Omental fat pad (tissue), 3 donors: ENCODE measurements at regions not wholly inside any gene's neighbourhood (a gene's known extent, or its start where the extent isn't known, plus 50 kb on each side); places are given as distances from the start of the nearest gene placed in this dataset.

Source experiments
- ATAC-seq: fragments of 150-250 bp; one replicate; pipeline ENCODE4 v1.9.1; 2016; ENCODE audit warnings: mild to moderate bottlenecking, moderate library complexity; ENCODE audit not compliant: low FRiP score
- DNase-seq: peaks from one replicate; pipeline ENCODE4 v3.0.0-alpha.2; 2019; ENCODE audit warnings: low spot score
- TF ChIP-seq, protein P1 (sequence below), 3 donors: fragments of 450-650 bp; IDR thresholded peaks; one replicate each; pipeline ENCODE4 v1.5.1; 2016 to 2017; ENCODE audit warnings: antibody characterized with exemption in 3 of 3, mild to moderate bottlenecking in 3 of 3, moderate library complexity in 2 of 3

DNA sequence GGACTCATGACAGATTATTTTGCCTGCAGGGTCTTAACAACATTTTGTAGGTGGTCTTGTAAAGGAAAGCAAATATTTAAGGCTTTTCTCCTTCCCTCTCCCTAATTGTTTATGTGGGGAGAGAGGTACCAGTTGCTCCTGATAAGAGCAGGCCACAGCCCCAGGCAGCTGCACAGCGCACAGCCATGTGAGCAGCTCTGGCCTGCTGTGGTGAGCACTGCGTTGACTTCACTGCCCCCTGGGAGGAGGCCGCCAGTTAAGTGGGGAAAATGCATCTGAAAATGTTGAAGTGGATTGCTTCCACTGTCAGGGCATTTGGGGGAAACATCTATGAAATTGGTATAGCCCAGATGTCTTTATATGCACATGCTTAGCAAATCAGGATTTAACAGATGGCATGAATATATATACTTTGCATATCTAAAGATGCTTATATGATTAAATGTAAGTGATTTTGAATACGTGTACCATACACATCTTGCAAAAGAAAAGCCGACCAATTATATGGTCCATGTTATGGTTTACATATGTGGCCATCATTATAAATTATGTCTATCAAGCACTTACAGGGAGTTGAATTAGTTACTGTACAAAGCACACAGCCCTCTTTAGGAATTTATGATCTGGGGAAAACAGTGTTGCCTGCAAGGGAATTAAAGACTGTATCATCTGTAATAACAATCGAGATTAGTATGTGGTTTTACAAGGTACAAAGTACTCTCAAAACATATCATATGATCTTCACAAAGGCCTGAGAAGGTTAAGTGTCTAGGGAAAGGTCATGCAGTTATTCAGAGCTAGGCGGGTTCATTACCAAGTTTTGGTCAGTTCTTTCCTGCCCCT lies 132.1 kb downstream of the RHOU start:
- ATAC-seq (no peak), DNase-seq (no peak)
- TF ChIP-seq, protein P1, sequence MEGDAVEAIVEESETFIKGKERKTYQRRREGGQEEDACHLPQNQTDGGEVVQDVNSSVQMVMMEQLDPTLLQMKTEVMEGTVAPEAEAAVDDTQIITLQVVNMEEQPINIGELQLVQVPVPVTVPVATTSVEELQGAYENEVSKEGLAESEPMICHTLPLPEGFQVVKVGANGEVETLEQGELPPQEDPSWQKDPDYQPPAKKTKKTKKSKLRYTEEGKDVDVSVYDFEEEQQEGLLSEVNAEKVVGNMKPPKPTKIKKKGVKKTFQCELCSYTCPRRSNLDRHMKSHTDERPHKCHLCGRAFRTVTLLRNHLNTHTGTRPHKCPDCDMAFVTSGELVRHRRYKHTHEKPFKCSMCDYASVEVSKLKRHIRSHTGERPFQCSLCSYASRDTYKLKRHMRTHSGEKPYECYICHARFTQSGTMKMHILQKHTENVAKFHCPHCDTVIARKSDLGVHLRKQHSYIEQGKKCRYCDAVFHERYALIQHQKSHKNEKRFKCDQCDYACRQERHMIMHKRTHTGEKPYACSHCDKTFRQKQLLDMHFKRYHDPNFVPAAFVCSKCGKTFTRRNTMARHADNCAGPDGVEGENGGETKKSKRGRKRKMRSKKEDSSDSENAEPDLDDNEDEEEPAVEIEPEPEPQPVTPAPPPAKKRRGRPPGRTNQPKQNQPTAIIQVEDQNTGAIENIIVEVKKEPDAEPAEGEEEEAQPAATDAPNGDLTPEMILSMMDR (IDR thresholded peaks at IDR 0.05) = no peak

DNA sequence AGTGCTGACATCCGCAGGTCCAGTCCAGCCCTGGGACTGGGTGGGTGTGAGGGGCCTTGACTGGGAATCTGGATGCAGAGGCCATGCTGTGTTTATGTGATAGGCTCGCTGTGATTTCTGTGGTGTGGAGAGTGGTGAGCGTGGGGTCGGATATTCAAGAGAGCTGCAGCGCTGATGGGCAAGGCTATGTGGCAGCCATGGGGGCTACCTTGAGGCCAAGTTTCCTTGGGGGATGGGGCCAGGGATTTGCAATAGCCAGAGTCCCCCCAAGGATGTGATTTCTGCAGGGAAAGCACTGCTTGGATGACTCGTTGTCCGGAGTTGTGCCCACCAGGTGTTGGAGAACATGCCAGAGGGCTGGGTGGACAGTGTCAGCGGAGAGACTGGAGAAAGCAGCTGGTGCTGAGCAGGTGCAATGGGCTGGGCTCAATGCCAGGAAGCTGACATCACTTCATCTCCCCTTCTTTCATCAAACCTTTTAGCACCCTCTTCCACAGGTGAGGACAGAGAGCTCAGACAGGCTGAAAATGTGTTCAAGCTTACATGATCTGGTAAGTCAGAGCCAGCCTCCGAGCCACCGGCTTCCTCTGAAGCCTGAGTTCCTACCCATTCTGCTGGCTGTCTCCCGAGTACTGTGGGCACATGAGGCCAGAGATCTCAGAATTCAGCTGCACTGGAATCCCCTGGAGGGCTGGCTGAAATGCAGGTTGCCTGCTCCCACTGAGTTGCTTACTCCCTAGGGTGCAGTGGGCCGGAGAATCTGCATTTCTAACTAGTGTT lies 132.9 kb downstream of the RHOU start:
- TF ChIP-seq, protein P1 (IDR thresholded peaks at IDR 0.05) = no peak
- no peak for DNase-seq
- no peak for ATAC-seq

DNA sequence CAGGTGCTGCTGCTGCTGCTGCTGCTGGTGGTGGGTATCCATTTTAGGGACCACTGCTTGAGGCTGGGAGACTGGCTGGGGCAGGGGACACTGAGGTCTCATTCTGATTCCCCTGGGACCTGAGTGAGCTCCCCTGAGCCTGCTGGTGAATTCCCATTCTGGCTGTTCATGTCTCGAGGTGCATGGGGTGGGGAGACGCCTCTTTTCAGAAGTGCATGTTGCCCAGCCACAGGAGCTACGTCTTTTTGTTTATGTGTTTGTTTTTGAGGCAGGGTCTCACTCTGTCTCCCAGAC lies 133.4 kb downstream of the RHOU start:
- TF ChIP-seq, protein P1 (IDR thresholded peaks at IDR 0.05) = no peak
- DNase-seq = no peak
- ATAC-seq = no peak

DNA sequence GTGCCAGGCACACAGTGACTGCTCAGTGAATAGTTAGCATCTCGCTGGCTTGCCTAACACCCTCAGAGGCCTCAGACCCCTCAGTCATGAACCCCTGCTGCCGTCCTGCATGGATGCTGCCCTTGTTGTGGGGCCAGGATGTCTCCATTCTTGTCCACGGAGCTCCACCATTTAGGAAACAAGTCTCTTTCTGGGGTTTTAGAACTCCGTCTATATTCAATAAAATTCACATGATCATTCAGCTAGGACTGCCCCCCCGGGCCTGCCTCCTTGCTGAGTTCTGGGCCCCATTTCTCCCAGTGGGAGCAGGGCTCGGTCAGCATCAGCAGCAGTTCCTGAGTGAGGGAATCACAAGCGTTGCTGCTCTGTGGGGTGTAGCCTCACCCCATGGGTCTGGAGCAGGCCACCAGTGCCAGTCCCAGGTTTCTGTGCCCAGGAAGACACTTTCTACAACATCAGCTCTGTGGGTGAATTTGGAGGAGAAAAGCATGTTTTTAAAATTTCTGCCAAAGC lies 134.1 kb downstream of the RHOU start:
- DNase-seq (no peak), ATAC-seq (no peak)
- TF ChIP-seq, protein P1 (IDR thresholded peaks at IDR 0.05) = no peak

DNA sequence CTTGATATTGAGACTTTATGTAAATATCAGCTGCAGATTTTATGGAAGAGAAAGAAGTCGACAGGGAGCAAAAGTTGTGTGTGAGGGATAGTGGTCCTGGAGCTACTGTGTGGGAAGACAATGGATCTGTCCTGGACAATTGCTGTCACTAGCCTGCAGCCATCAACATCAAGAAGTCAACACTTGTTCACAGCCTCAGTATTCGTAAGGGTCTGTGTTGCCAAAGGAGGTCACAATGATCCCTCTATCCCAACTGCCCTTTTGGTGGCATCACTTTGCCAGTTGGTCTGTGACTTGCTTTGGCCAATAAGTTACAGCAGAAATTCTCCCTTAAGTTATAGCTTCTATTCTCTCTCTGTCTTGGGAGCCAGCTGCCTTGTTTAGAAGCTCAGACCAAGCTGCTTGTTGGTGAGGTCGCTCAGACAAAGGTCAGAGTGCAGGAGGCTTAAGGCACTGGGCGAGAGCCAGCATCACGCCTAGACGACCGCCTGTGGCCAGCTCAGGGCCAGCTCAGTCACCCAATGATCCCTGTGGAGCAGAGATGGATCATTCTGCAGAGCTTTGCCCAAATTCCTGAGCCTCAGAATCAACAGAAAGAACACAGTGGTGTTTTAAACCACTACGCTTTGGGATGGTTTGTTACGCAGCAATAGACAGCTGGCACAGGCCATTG lies 134.9 kb downstream of the RHOU start:
- no peak for DNase-seq
- ATAC-seq = no peak
- TF ChIP-seq, protein P1 (IDR thresholded peaks at IDR 0.05) = no peak

DNA sequence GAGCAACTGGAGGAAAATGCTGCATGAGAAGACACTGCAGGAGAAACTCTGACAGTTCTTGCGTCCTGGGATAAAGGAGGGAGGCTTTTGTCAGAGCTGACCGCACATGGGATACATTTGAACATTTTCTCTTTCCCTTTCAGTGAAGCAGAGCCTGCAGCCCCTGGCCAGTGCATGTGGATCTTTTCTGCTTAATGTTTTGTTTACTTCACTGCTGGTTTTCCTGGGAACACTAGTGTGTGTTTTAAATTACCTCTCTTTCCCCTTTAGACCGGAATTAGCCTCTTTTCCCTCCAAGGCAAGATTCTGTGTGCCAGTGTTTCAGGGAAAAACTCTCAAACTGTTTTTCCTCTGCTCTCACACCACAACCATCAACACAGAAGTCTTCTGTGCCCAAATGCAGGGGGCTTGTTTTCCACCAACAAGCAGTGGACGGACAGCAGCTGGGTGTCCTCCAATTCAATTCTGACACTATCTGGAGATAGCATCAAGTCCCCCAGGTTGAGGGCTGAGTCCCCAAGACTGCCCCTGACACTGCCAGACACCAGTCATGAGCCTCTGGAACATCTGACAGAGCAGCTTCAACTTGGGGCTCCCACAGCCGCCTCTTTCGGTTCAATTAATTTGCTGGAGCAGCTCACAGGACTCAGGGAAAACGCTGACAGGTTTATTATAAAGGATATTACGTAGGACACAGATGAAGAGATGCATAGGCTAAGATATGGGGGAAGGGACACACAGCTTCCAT lies 136.2 kb downstream of the RHOU start:
- no peak for ATAC-seq
- TF ChIP-seq, protein P1 (IDR thresholded peaks at IDR 0.05) = no peak

More for the DNA sequence above, 136.2 kb downstream of the RHOU start:
- DNase-seq = no peak
